Right atrium auricular region (tissue), 2 donors: ENCODE measurements at regions not wholly inside any gene's neighbourhood (a gene's known extent, or its start where the extent isn't known, plus 50 kb on each side); places are given as distances from the start of the nearest gene placed in this dataset.

Experiments used
- DNase-seq: peaks from one replicate; pipeline ENCODE4 v3.0.0-alpha.2; 2019; ENCODE audit warnings: low spot score
- H3K27ac ChIP-seq, 2 donors: fragments of 200-600 bp; sonication (generic); 1 replicate in 1 of 2; 2 replicates in 1 of 2; pipeline ENCODE4 v1.5.1; 2016 to 2019
- H3K27me3 ChIP-seq, 2 donors: fragments of 200-600 bp; sonication (generic); one replicate each; pipeline versions ENCODE4 v1.5.1 to v1.6.0; 2017 to 2019
- H3K36me3 ChIP-seq: fragments of 200-600 bp; sonication (generic); one replicate; pipeline ENCODE4 v1.5.1; 2016
- H3K4me1 ChIP-seq, 2 donors: fragments of 200-600 bp; sonication (generic); one replicate each; pipeline versions ENCODE4 v1.5.1 to v1.6.0; 2017 to 2019
- H3K4me3 ChIP-seq, 2 donors: fragments of 200-600 bp; sonication (generic); 1 replicate in 1 of 2; 2 replicates in 1 of 2; pipeline ENCODE4 v1.5.1; 2017 to 2019; ENCODE audit warnings: mild to moderate bottlenecking in 1 of 2, moderate library complexity in 1 of 2
- H3K9me3 ChIP-seq, 2 donors: fragments of 200-600 bp; sonication (generic); one replicate each; pipeline ENCODE4 v1.5.1; 2019
- TF ChIP-seq, protein P1 (sequence below), 2 donors: fragments of 200-600 bp; sonication (generic); IDR thresholded peaks; one replicate each; pipeline ENCODE4 v1.5.1; 2019; ENCODE audit warnings: antibody characterized with exemption in 2 of 2

DNA sequence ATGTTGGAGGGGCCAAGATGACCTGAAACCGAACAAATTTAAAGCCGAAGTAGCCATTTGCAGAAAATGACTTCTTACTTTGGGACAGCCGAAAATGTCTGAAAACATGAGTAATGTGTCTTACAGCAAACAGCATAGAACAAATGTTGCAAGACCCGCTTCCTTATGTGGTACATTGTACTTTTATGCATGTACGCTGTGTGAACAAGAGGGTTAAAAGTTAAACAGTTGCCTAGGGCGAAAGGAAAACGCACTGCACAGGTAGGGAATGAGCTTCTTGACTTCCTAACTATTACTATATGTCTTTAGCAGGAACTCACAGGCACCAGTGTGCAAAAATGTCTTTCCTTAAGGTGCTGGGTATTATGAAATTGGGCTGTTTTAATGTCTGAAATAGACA lies 303.5 kb upstream of the MGMT start:
- Histone ChIP-seq H3K27me3 (no peaks in the 10 kb centered on the region), H3K4me1 (no peaks in the 10 kb centered on the region), H3K27ac (no peak overlapping the region), H3K4me3 (no peak overlapping the region), H3K36me3 (no peaks in the 10 kb centered on the region), H3K9me3 (no peaks in the 10 kb centered on the region)
- TF ChIP-seq, protein P1, sequence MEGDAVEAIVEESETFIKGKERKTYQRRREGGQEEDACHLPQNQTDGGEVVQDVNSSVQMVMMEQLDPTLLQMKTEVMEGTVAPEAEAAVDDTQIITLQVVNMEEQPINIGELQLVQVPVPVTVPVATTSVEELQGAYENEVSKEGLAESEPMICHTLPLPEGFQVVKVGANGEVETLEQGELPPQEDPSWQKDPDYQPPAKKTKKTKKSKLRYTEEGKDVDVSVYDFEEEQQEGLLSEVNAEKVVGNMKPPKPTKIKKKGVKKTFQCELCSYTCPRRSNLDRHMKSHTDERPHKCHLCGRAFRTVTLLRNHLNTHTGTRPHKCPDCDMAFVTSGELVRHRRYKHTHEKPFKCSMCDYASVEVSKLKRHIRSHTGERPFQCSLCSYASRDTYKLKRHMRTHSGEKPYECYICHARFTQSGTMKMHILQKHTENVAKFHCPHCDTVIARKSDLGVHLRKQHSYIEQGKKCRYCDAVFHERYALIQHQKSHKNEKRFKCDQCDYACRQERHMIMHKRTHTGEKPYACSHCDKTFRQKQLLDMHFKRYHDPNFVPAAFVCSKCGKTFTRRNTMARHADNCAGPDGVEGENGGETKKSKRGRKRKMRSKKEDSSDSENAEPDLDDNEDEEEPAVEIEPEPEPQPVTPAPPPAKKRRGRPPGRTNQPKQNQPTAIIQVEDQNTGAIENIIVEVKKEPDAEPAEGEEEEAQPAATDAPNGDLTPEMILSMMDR (IDR thresholded peaks at IDR 0.05): no peak
- no peak for DNase-seq

DNA sequence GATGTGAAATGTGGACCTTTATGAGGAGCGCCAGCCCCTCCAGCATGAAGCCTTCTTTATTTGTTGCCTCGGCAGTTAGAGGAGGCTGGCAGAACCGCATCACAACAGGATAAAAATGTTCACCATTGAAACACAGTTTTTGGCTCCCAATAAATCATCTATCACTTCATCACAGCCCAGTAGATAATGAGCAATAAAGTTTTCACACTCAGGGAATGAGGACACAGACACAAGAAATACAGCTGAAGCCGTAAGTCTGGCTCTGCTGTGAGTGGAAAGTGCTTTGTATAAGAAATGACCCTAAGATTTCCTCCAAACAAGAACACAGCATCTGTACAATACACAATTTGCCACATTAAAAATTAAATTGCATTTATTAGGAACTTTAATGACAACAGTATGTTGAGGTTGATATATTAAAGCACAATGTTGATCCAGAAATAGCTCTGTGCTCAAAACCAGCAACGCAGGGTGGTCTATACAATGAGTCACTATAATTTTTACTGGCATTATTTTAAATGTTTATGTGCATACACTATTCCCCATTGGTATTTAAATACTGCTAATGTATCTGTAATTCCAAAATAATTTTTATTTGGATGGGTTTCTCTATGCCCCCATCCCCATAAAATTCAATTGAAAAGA lies 301.8 kb upstream of the MGMT start:
- Histone ChIP-seq H3K4me3 (no peak overlapping the region), H3K27me3 (no peaks in the 10 kb centered on the region), H3K9me3 (no peaks in the 10 kb centered on the region), H3K36me3 (no peaks in the 10 kb centered on the region), H3K27ac (no peak overlapping the region), H3K4me1 (no peaks in the 10 kb centered on the region)
- TF ChIP-seq, protein P1 (IDR thresholded peaks at IDR 0.05): no peak
- DNase-seq: no peak

DNA sequence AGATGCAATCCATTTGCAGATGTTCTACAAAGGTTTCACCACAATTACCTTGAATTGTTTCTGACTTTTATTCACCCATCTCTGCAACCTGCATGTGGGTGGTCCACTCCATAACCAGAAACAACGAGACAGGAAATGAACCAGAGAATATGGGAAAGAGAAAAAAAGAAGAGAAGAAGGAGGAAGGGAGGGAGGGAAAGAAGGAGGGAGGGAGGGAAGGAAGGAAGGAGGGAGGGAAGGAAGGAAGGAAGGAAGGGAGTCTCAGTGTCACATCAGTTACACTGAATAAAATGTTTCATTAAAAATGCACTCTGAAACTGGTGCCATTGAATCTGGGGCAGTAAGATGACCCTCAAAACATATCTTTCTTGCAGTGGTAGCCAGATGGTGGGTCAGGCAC lies 301.3 kb upstream of the MGMT start:
- Histone ChIP-seq H3K4me3 (no peak overlapping the region), H3K9me3 (no peaks in the 10 kb centered on the region), H3K36me3 (no peaks in the 10 kb centered on the region), H3K27me3 (no peaks in the 10 kb centered on the region), H3K27ac (no peak overlapping the region), H3K4me1 (no peaks in the 10 kb centered on the region)
- no peak for DNase-seq
- TF ChIP-seq, protein P1 (IDR thresholded peaks at IDR 0.05): no peak

DNA sequence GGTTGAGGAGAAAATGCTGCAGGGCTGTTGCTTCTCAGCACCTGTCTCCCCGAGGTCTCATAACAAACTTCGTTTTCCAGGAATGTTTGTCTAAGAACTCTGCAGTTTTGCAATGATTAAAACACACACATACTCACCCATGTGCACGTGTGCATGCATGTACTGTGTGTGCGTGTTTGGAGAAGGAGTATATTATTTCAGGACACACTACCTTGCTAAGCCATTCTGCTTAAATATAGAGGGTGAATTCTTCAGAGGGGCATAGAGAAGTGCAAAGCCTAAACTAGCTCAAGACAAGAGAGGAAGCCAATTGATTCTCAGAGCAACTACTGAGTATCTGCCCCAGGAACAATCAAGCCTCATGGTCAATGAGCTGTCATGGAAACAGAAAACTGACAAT lies 298.4 kb upstream of the MGMT start:
- H3K4me3 ChIP-seq: no peak overlapping the region

DNA sequence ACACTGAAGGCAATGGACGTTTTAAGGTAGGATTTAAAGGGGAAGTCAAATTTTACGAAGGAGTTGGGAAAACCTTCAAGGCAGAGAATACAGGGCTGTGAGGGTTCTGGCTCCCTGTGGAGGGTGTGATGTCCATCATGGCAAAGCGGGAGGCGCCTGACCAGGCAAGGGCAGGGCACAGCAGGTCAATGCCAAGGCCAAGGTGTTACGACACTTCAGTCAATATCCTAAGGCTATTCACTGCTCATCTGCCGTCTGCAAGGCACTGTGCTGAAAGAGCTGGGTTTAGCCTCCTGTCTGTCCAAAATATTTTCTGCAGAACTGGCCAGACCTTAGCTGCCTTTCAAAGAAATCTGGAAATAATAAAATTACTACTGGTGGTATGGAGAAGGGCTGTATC lies 297.9 kb upstream of the MGMT start:
- TF ChIP-seq, protein P1 (IDR thresholded peaks at IDR 0.05): no peak
- DNase-seq: no peak
- no peaks in the 10 kb centered on the region for H3K36me3 ChIP-seq
- H3K4me1 ChIP-seq: no peaks in the 10 kb centered on the region
- H3K4me3 ChIP-seq: no peak overlapping the region
- H3K27me3 ChIP-seq: no peaks in the 10 kb centered on the region
- H3K27ac ChIP-seq: no peak overlapping the region
- H3K9me3 ChIP-seq: no peaks in the 10 kb centered on the region

More for the DNA sequence above, 298.4 kb upstream of the MGMT start:
- TF ChIP-seq, protein P1 (IDR thresholded peaks at IDR 0.05): no peak
- Histone ChIP-seq H3K36me3 (no peaks in the 10 kb centered on the region), H3K9me3 (no peaks in the 10 kb centered on the region), H3K27me3 (no peaks in the 10 kb centered on the region), H3K4me1 (no peaks in the 10 kb centered on the region), H3K27ac (no peak overlapping the region)
- DNase-seq: no peak

DNA sequence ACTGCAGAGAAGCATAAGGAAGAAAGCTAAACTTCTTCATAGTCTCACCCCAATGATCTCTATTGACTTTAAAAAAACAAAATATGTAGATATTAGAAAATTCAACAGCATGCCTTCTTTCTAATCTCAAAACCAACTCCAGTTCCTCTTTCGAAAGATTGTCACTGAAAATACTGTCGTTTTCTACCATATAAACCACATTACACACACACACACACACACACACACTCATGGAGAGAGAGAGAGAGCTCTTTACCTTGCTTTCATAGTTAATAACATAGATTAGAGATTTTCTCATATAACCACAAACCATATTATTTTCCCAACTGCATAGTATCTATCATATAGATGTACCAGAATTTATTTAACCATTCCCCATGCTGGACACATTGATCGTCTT lies 296.2 kb upstream of the MGMT start:
- H3K4me3 ChIP-seq: no peak overlapping the region
- no peaks in the 10 kb centered on the region for H3K27me3 ChIP-seq
- DNase-seq: no peak
- H3K9me3 ChIP-seq: no peaks in the 10 kb centered on the region
- no peak overlapping the region for H3K27ac ChIP-seq
- TF ChIP-seq, protein P1 (IDR thresholded peaks at IDR 0.05): no peak
- no peaks in the 10 kb centered on the region for H3K36me3 ChIP-seq
- H3K4me1 ChIP-seq: no peaks in the 10 kb centered on the region
